H1 (cell line): ENCODE measurements at regions not wholly inside any gene's neighbourhood (a gene's known extent, or its start where the extent isn't known, plus 50 kb on each side); places are given as distances from the start of the nearest gene placed in this dataset.

ENCODE experiments used
- CTCF ChIA-PET: fragments of 300-600 bp; sonication (Branson Sonifier 250); formaldehyde crosslinking; loops from one replicate; lab custom pipeline; 2021; ENCODE audit not compliant: partially characterized antibody; lab: Charles Lee
- POLR2A ChIA-PET: fragments of 300-600 bp; sonication (Branson Sonifier 250); formaldehyde crosslinking; loops from one replicate; lab custom pipeline; 2021; ENCODE audit warnings: inconsistent platforms; ENCODE audit not compliant: partially characterized antibody; lab: Charles Lee
- DNase-seq, 2 experiments: peaks; one replicate each; pipeline versions ENCODE4 v3.0.0 to v3.0.0-alpha.2; 2010 to 2022; ENCODE audit warnings: low spot score in 2 of 2, low read depth in 1 of 2, mixed read lengths in 1 of 2
- FAIRE-seq: peaks from 2 replicates; lab custom pipeline; 2011; peaks lifted over from hg19 to GRCh38; lab: Jason Lieb, UNC
- H2AFZ ChIP-seq: 2 replicates; pipeline ENCODE4 v1.8.1; 2012; ENCODE audit warnings: low read length, inconsistent platforms
- H2AK5ac ChIP-seq: 2 replicates; pipeline ENCODE4 v1.6.1; 2013; ENCODE audit warnings: low read depth, low read length
- H2BK120ac ChIP-seq: replicated peaks from 2 replicates; pipeline ENCODE3; 2013; ENCODE audit warnings: low read depth, low read length, inconsistent platforms
- H2BK12ac ChIP-seq: 2 replicates; pipeline ENCODE4 v1.6.1; 2013; ENCODE audit warnings: low read depth, low read length
- H2BK15ac ChIP-seq: 2 replicates; pipeline ENCODE4 v1.6.1; 2013; ENCODE audit warnings: low read length
- H2BK20ac ChIP-seq: 2 replicates; pipeline ENCODE4 v1.6.1; 2013; ENCODE audit warnings: low read length
- H2BK5ac ChIP-seq: 2 replicates; pipeline ENCODE4 v1.6.1; 2013; ENCODE audit warnings: low read depth, low read length
- H3K14ac ChIP-seq: 2 replicates; pipeline ENCODE4 v1.6.1; 2013; ENCODE audit warnings: inconsistent platforms; ENCODE audit not compliant: insufficient read length
- H3K18ac ChIP-seq: 2 replicates; pipeline ENCODE4 v1.6.1; 2013; ENCODE audit warnings: low read length; ENCODE audit errors: extremely low read depth
- H3K23ac ChIP-seq: 2 replicates; pipeline ENCODE4 v1.6.1; 2013; ENCODE audit warnings: inconsistent platforms; ENCODE audit not compliant: insufficient read length
- H3K23me2 ChIP-seq: 2 replicates; pipeline ENCODE4 v1.6.1; 2013; ENCODE audit warnings: low read depth, low read length
- H3K27ac ChIP-seq: 2 replicates; pipeline ENCODE4 v1.6.1; 2011; ENCODE audit warnings: low read depth, low read length, inconsistent platforms
- H3K27me3 ChIP-seq, 4 experiments: replicated peaks in 1 of 4; 1 replicate in 1 of 4; 2 replicates in 3 of 4; pipeline versions ENCODE4 v1.6.1 to v1.8.1; 2011 to 2013; ENCODE audit warnings: low read length in 3 of 4, mild to moderate bottlenecking in 3 of 4, inconsistent platforms in 2 of 4, mixed read lengths in 2 of 4, moderate library complexity in 1 of 4; ENCODE audit not compliant: control insufficient read depth in 3 of 4, insufficient read depth in 3 of 4; ENCODE audit errors: extremely low read depth in 1 of 4
- H3K36me3 ChIP-seq, 4 experiments: 2 replicates each; pipeline versions ENCODE4 v1.6.1 to v1.8.1; 2011 to 2013; ENCODE audit warnings: mild to moderate bottlenecking in 4 of 4, low read length in 3 of 4, moderate library complexity in 2 of 4, control low read depth in 1 of 4, inconsistent platforms in 1 of 4; ENCODE audit not compliant: insufficient read depth in 4 of 4, control insufficient read depth in 2 of 4
- H3K4ac ChIP-seq: replicated peaks from 2 replicates; pipeline ENCODE3; 2013; ENCODE audit warnings: low read length, low read depth, mixed read lengths, inconsistent platforms; ENCODE audit not compliant: insufficient read length
- H3K4me1 ChIP-seq, 4 experiments: replicated peaks in 1 of 4; 1 replicate in 1 of 4; 2 replicates in 3 of 4; pipeline versions ENCODE4 v1.6.1 to v1.8.1; 2011 to 2013; ENCODE audit warnings: low read length in 3 of 4, inconsistent platforms in 2 of 4, mixed read lengths in 1 of 4; ENCODE audit not compliant: insufficient read depth in 4 of 4, control insufficient read depth in 3 of 4
- H3K4me2 ChIP-seq, 2 experiments: 2 replicates each; pipeline versions ENCODE4 v1.6.1 to v1.8.1; 2011 to 2013; ENCODE audit warnings: low read depth in 2 of 2, low read length in 2 of 2, control low read depth in 1 of 2, inconsistent platforms in 1 of 2, mild to moderate bottlenecking in 1 of 2; ENCODE audit not compliant: insufficient read depth in 1 of 2
- H3K4me3 ChIP-seq, 4 experiments: fragments of 200-600, 300-600 bp in 1 of 4; sonication (generic), shearing (Covaris generic), sonication (Bioruptor Twin) in 1 of 4; 2 replicates each; pipeline versions ENCODE4 v1.5.1 to v1.8.1; 2011 to 2016; ENCODE audit warnings: low read length in 4 of 4, low read depth in 3 of 4, control low read depth in 2 of 4, inconsistent platforms in 2 of 4, mild to moderate bottlenecking in 2 of 4, mixed read lengths in 1 of 4, moderate library complexity in 1 of 4; ENCODE audit not compliant: insufficient read depth in 2 of 4; ENCODE audit errors: extremely low read depth in 1 of 4
- H3K56ac ChIP-seq: replicated peaks from 2 replicates; pipeline ENCODE3; 2013; ENCODE audit warnings: low read depth, mild to moderate bottlenecking, mixed read lengths, low read length, inconsistent platforms; ENCODE audit not compliant: insufficient read length
- H3K79me1 ChIP-seq: 2 replicates; pipeline ENCODE4 v1.6.1; 2013; ENCODE audit warnings: low read depth, low read length, control low read depth
- H3K79me2 ChIP-seq, 2 experiments: 2 replicates each; pipeline versions ENCODE4 v1.6.1 to v1.8.1; 2012 to 2013; ENCODE audit warnings: low read length in 2 of 2, mild to moderate bottlenecking in 2 of 2, inconsistent platforms in 1 of 2; ENCODE audit not compliant: insufficient read depth in 2 of 2, control insufficient read depth in 1 of 2
- H3K9ac ChIP-seq, 4 experiments: replicated peaks in 1 of 4; 1 replicate in 1 of 4; 2 replicates in 3 of 4; pipeline versions ENCODE4 v1.6.1 to v1.8.1; 2011 to 2013; ENCODE audit warnings: low read depth in 3 of 4, low read length in 3 of 4, control low read depth in 2 of 4, mild to moderate bottlenecking in 2 of 4, moderate library complexity in 2 of 4, inconsistent platforms in 1 of 4; ENCODE audit errors: extremely low read depth in 1 of 4
- H3K9me3 ChIP-seq, 2 experiments: 2 replicates each; pipeline versions ENCODE4 v1.6.1 to v1.8.1; 2012 to 2013; ENCODE audit warnings: mild to moderate bottlenecking in 2 of 2, moderate library complexity in 2 of 2, control low read depth in 1 of 2, inconsistent platforms in 1 of 2, low read depth in 1 of 2, low read length in 1 of 2, mixed read lengths in 1 of 2; ENCODE audit not compliant: insufficient read depth in 2 of 2
- H4K20me1 ChIP-seq, 2 experiments: replicated peaks in 1 of 2; 2 replicates each; pipeline versions ENCODE3 to v1.8.1; 2011 to 2013; ENCODE audit warnings: inconsistent platforms in 2 of 2, low read length in 2 of 2, mild to moderate bottlenecking in 1 of 2; ENCODE audit not compliant: insufficient read depth in 2 of 2, control insufficient read depth in 1 of 2
- H4K5ac ChIP-seq: 2 replicates; pipeline ENCODE4 v1.6.1; 2013; ENCODE audit warnings: low read length, low read depth, mixed read lengths, inconsistent platforms; ENCODE audit not compliant: insufficient read length
- H4K8ac ChIP-seq: 2 replicates; pipeline ENCODE4 v1.8.0; 2013; ENCODE audit warnings: mild to moderate bottlenecking, moderate library complexity, low read length, inconsistent platforms; ENCODE audit not compliant: insufficient read depth; ENCODE audit errors: extremely low read depth
- H4K91ac ChIP-seq: replicated peaks from 2 replicates; pipeline ENCODE3; 2013; ENCODE audit warnings: low read length, mixed read lengths, inconsistent platforms; ENCODE audit not compliant: insufficient read length
- CEBPB ChIP-seq: IDR thresholded peaks from 2 replicates; pipeline ENCODE4 v1.6.1; 2012; ENCODE audit warnings: low read depth, low read length
- WGBS, 2 experiments: shearing (Covaris generic) in 1 of 2; methylation state at CpG; one replicate each; pipeline versions ENCODE4 v1.1.6 to v1.1.7; 2013 to 2015; ENCODE audit warnings: low lambda C conversion rate in 2 of 2, mixed read lengths in 2 of 2, inconsistent platforms in 1 of 2, low coverage in 1 of 2, missing lambda C conversion rate in 1 of 2; ENCODE audit not compliant: insufficient replicate concordance in 2 of 2, insufficient coverage in 1 of 2, insufficient read length in 1 of 2; ENCODE audit errors: extremely low coverage in 1 of 2, missing lambda C conversion rate in 1 of 2; 5-methylcytosine and 5-hydroxymethylcytosine counted together

- Histone ChIP-seq H3K9ac (no peak overlapping the region), H2BK12ac (no peak overlapping the region), H4K20me1 (no peaks in the 10 kb centered on the region), H3K18ac (no peak overlapping the region), H3K56ac (no peak overlapping the region), H3K14ac (no peak overlapping the region), H3K27me3 (no peaks in the 10 kb centered on the region), H3K36me3 (no peaks in the 10 kb centered on the region), H4K91ac (no peak overlapping the region), H3K4me1 (no peaks in the 10 kb centered on the region; a peak in 1 of 7 replicates), H3K9me3 (no peaks in the 10 kb centered on the region), H2BK120ac (no peak overlapping the region), H3K23me2 (no peaks in the 10 kb centered on the region), H3K79me2 (no peaks in the 10 kb centered on the region), H3K27ac (no peak overlapping the region), H2BK5ac (no peak overlapping the region), H3K4me3 (no peak overlapping the region), H3K4ac (no peak overlapping the region), H4K5ac (no peak overlapping the region), H2AFZ (no peak overlapping the region), H3K79me1 (no peaks in the 10 kb centered on the region), H3K23ac (no peak overlapping the region), H3K4me2 (no peak overlapping the region), H2AK5ac (no peak overlapping the region), H2BK20ac (no peak overlapping the region), H4K8ac (no peak overlapping the region), H2BK15ac (no peak overlapping the region)
- ChIA-PET CTCF (no interaction called here), POLR2A (interaction anchor here (1.2 kb wide), 1 partner anchor 9 kb away, joined by 4 read pairs; no protein-coding TSS in a partner anchor)
- DNase-seq (no peak), FAIRE-seq (no peak)
- no peak for TF ChIP-seq CEBPB
- 86% methylated on average over 6 of the region's 6 CpGs; no CpG with 5 or more reads in 1 of the 2 experiments for WGBS, 2 experiments
Observed at GRCh38 chr15:91553196-91553854, 300.2 kb upstream of the SLCO3A1 start.
